B cell (primary cell): ENCODE measurements at regions not wholly inside any gene's neighbourhood (a gene's known extent, or its start where the extent isn't known, plus 50 kb on each side); places are given as distances from the start of the nearest gene placed in this dataset.

Experiments used
- ATAC-seq: fragments of 200-7000 bp; cut with Tn5 transposase; one replicate; pipeline ENCODE4 v1.10.0; 2021; ENCODE audit warnings: low read depth, mild to moderate bottlenecking, moderate number of reproducible peaks, moderate library complexity
- CTCF ChIA-PET: fragments of 350-600 bp; sonication (Branson Sonifier 250); formaldehyde crosslinking; loops from one replicate; lab custom pipeline; 2021; ENCODE audit warnings: antibody characterized with exemption, inconsistent platforms; lab: Charles Lee
- POLR2A ChIA-PET: fragments of 350-600 bp; sonication (Branson Sonifier 250); formaldehyde crosslinking; loops from one replicate; lab custom pipeline; 2021; ENCODE audit warnings: antibody characterized with exemption; lab: Charles Lee
- DNase-seq: peaks from one replicate; pipeline ENCODE4 v3.0.0; 2013
- H2AFZ ChIP-seq: 2 replicates; pipeline ENCODE4 v1.6.1; 2012; ENCODE audit warnings: mild to moderate bottlenecking, low read depth, low read length; ENCODE audit not compliant: insufficient read depth, poor library complexity, severe bottlenecking
- H3K27ac ChIP-seq, 2 donors: 1 replicate in 1 of 2; 2 replicates in 1 of 2; pipeline ENCODE4 v1.5.1; 2012 to 2013; ENCODE audit warnings: low read length in 2 of 2, mild to moderate bottlenecking in 2 of 2, moderate library complexity in 1 of 2
- H3K27me3 ChIP-seq, 4 experiments: fragments of 200-600 bp in 1 of 4; sonication (generic) in 1 of 4; replicated peaks in 1 of 4; 1 replicate in 2 of 4; 2 replicates in 2 of 4; pipeline versions ENCODE4 v1.6.1 to v1.7.0; 2013 to 2016; ENCODE audit warnings: low read length in 3 of 4, mild to moderate bottlenecking in 2 of 4, mixed read lengths in 1 of 4, moderate library complexity in 1 of 4; ENCODE audit not compliant: insufficient read depth in 4 of 4, control insufficient read depth in 3 of 4; ENCODE audit errors: control extremely low read depth in 1 of 4
- H3K36me3 ChIP-seq, 2 experiments: replicated peaks in 1 of 2; 1 replicate in 1 of 2; 2 replicates in 1 of 2; pipeline versions ENCODE4 v1.6.1 to v1.7.1; 2013; ENCODE audit warnings: low read length in 1 of 2; ENCODE audit not compliant: insufficient read depth in 2 of 2, control insufficient read depth in 1 of 2; ENCODE audit errors: control extremely low read depth in 1 of 2, extremely low read depth in 1 of 2
- H3K4me1 ChIP-seq, 2 donors: fragments of 200-600 bp in 1 of 2; sonication (generic) in 1 of 2; 1 replicate in 1 of 2; 2 replicates in 1 of 2; pipeline versions ENCODE4 v1.5.1 to v1.6.1; 2013 to 2017; ENCODE audit warnings: low read length in 2 of 2; ENCODE audit not compliant: control insufficient read depth in 2 of 2, insufficient read depth in 2 of 2
- H3K4me2 ChIP-seq: replicated peaks from 2 replicates; pipeline ENCODE3; 2012; ENCODE audit warnings: mild to moderate bottlenecking, low read depth, low read length; ENCODE audit not compliant: poor library complexity, severe bottlenecking
- H3K4me3 ChIP-seq, 5 experiments: fragments of 200-600 bp in 1 of 5; sonication (generic) in 1 of 5; 1 replicate in 3 of 5; 2 replicates in 2 of 5; pipeline versions ENCODE4 v1.5.1 to v1.7.0; 2011 to 2016; ENCODE audit warnings: low read length in 4 of 5, mild to moderate bottlenecking in 4 of 5, low read depth in 2 of 5, control low read depth in 1 of 5, moderate library complexity in 1 of 5; ENCODE audit not compliant: insufficient read depth in 1 of 5; ENCODE audit errors: control extremely low read depth in 1 of 5, extremely low read depth in 1 of 5
- H3K79me2 ChIP-seq: fragments of 200-600 bp; sonication (generic); one replicate; pipeline ENCODE4 v1.6.0; 2016; ENCODE audit warnings: low read length; ENCODE audit not compliant: control insufficient read depth, insufficient read depth
- H3K9ac ChIP-seq: fragments of 200-600 bp; sonication (generic); 2 replicates; pipeline ENCODE4 v1.6.1; 2017; ENCODE audit warnings: mild to moderate bottlenecking, low read length, moderate library complexity
- H3K9me3 ChIP-seq, 3 donors: one replicate each; pipeline versions ENCODE4 v1.6.1 to v1.7.1; 2013; ENCODE audit warnings: low read length in 2 of 3; ENCODE audit not compliant: control insufficient read depth in 2 of 3, insufficient read depth in 1 of 3; ENCODE audit errors: control extremely low read depth in 1 of 3
- H4K20me1 ChIP-seq: 2 replicates; pipeline ENCODE4 v1.6.0; 2012; ENCODE audit warnings: mild to moderate bottlenecking, low read length; ENCODE audit not compliant: insufficient read depth, control insufficient read depth, poor library complexity, severe bottlenecking
- H3K27ac Mint-ChIP-seq: one replicate; pipeline ENCODE4 v1.8.0; 2021; ENCODE audit warnings: mixed read lengths
- H3K27me3 Mint-ChIP-seq: one replicate; pipeline ENCODE4 v1.8.0; 2021; ENCODE audit warnings: mixed read lengths
- H3K4me1 Mint-ChIP-seq: one replicate; pipeline ENCODE4 v1.8.0; 2021; ENCODE audit warnings: mixed read lengths
- H3K4me3 Mint-ChIP-seq: one replicate; pipeline ENCODE4 v1.8.0; 2021; ENCODE audit warnings: mixed read lengths
- H3K9me3 Mint-ChIP-seq: one replicate; pipeline ENCODE4 v1.8.0; 2022; ENCODE audit warnings: mixed read lengths; ENCODE audit not compliant: insufficient read depth
- CTCF ChIP-seq: fragments of 200-600 bp; IDR thresholded peaks from one replicate; pipeline ENCODE4 v1.8.0; 2022; ENCODE audit warnings: antibody characterized with exemption, mild to moderate bottlenecking
- EZH2 ChIP-seq: IDR thresholded peaks from 2 replicates; pipeline ENCODE4 v1.6.1; 2012; ENCODE audit warnings: borderline replicate concordance, low read depth, mild to moderate bottlenecking, moderate library complexity, low read length; ENCODE audit not compliant: insufficient read depth, poor library complexity, severe bottlenecking
- whole genome bisulfite sequencing: methylation state at CpG from one replicate; pipeline ENCODE4 v1.1.5; 2013; ENCODE audit warnings: missing lambda C conversion rate; ENCODE audit not compliant: insufficient coverage; 5-methylcytosine and 5-hydroxymethylcytosine counted together
- intact Hi-C: fragments of 100-400 bp; cut with micrococcal nuclease; formaldehyde crosslinking; loops from one replicate; pipeline ENCODE4 v1.10.0; 2022

GRCh38 chr2:37441055-37441454, 96.6 kb downstream of the QPCT start:
- no peaks in the 10 kb centered on the region for H3K79me2 ChIP-seq
- TF ChIP-seq CTCF: no peak
- no peak for TF ChIP-seq EZH2
- Mint-ChIP-seq H3K27me3 (peaks cover 17% of the 10 kb centered on the region), H3K27ac (no peak overlapping the region), H3K9me3 (peaks cover 3% of the 10 kb centered on the region), H3K4me1 (no peaks in the 10 kb centered on the region), H3K4me3 (no peak overlapping the region)
- no peak overlapping the region for H3K4me2 ChIP-seq
- H2AFZ ChIP-seq: no peak overlapping the region
- peaks cover 2 to 5% (median 5%) of the 10 kb centered on the region in 3 donors for H3K9me3 ChIP-seq
- intact Hi-C loops: no loop called here
- H3K4me1 ChIP-seq: no peaks in the 10 kb centered on the region
- WGBS: no CpG with 5 or more reads among the region's 1 CpG
- H4K20me1 ChIP-seq: no peaks in the 10 kb centered on the region
- H3K9ac ChIP-seq: no peak overlapping the region
- no peak overlapping the region for H3K4me3 ChIP-seq
- ChIA-PET CTCF (no interaction called here), POLR2A (no interaction called here)
- no peaks in the 10 kb centered on the region for H3K36me3 ChIP-seq
- H3K27ac ChIP-seq: no peak overlapping the region
- peaks cover 0 to 3% (median 0%) of the 10 kb centered on the region in 4 experiments for H3K27me3 ChIP-seq
- no peak for DNase-seq
- ATAC-seq: no peak

- intact Hi-C loops: no loop called here
- no peak overlapping the region for H2AFZ ChIP-seq
- Mint-ChIP-seq H3K4me1 (no peaks in the 10 kb centered on the region), H3K4me3 (no peak overlapping the region), H3K27ac (no peak overlapping the region), H3K9me3 (peaks cover 3% of the 10 kb centered on the region), H3K27me3 (peaks cover 26% of the 10 kb centered on the region)
- no peak overlapping the region for H3K9ac ChIP-seq
- no peaks in the 10 kb centered on the region for H3K36me3 ChIP-seq
- no peak overlapping the region for H3K4me2 ChIP-seq
- no peaks in the 10 kb centered on the region for H4K20me1 ChIP-seq
- TF ChIP-seq EZH2 (no peak), CTCF (no peak)
- H3K27ac ChIP-seq: no peak overlapping the region
- WGBS: 80% methylated on average over 1 of the region's 3 CpGs
- POLR2A ChIA-PET: no interaction called here
- no peaks in the 10 kb centered on the region for H3K4me1 ChIP-seq
- CTCF ChIA-PET: interaction anchor here (1.3 to 1.6 kb wide), 2 partner anchors 433 to 435 kb away, joined by 3 read pairs; no protein-coding TSS in a partner anchor
- DNase-seq (no peak), ATAC-seq (no peak)
- H3K27me3 ChIP-seq: peaks cover 0 to 3% (median 0%) of the 10 kb centered on the region in 4 experiments
- H3K9me3 ChIP-seq: peaks cover 2 to 5% (median 5%) of the 10 kb centered on the region in 3 donors
- H3K4me3 ChIP-seq: no peak overlapping the region
- H3K79me2 ChIP-seq: no peaks in the 10 kb centered on the region
These were observed 98.7 kb downstream of the QPCT start for GRCh38 chr2:37443082-37443481.
